Duodenal mucosa (tissue), 2 donors: ENCODE measurements at regions not wholly inside any gene's neighbourhood (a gene's known extent, or its start where the extent isn't known, plus 50 kb on each side); places are given as distances from the start of the nearest gene placed in this dataset.
"Not testable (repeated sequence)": the region's sequence is repeated elsewhere in the genome, so short reads cannot be mapped to it uniquely, and the experiment has no call there.

ENCODE experiments used
- H3K27ac ChIP-seq: one replicate; pipeline ENCODE4 v1.7.0; 2013; ENCODE audit warnings: low read depth, low read length
- H3K27me3 ChIP-seq, 2 donors: one replicate each; pipeline ENCODE4 v1.7.0; 2013; ENCODE audit warnings: low read length in 2 of 2, control low read depth in 1 of 2; ENCODE audit not compliant: insufficient read depth in 2 of 2, control insufficient read depth in 1 of 2
- H3K36me3 ChIP-seq, 2 donors: one replicate each; pipeline ENCODE4 v1.7.0; 2013; ENCODE audit warnings: low read length in 2 of 2, control low read depth in 1 of 2; ENCODE audit not compliant: insufficient read depth in 2 of 2, control insufficient read depth in 1 of 2
- H3K4me1 ChIP-seq, 2 donors: one replicate each; pipeline ENCODE4 v1.7.0; 2013; ENCODE audit warnings: low read length in 2 of 2, control low read depth in 1 of 2; ENCODE audit not compliant: insufficient read depth in 2 of 2, control insufficient read depth in 1 of 2
- H3K4me3 ChIP-seq, 2 donors: one replicate each; pipeline ENCODE4 v1.7.0; 2013; ENCODE audit warnings: low read length in 2 of 2, low read depth in 1 of 2
- H3K9ac ChIP-seq, 2 donors: one replicate each; pipeline ENCODE4 v1.7.0; 2013; ENCODE audit warnings: low read length in 2 of 2, low read depth in 1 of 2
- H3K9me3 ChIP-seq, 2 donors: one replicate each; pipeline ENCODE4 v1.7.0; 2013; ENCODE audit warnings: low read length in 2 of 2, control low read depth in 1 of 2; ENCODE audit not compliant: control insufficient read depth in 1 of 2

DNA sequence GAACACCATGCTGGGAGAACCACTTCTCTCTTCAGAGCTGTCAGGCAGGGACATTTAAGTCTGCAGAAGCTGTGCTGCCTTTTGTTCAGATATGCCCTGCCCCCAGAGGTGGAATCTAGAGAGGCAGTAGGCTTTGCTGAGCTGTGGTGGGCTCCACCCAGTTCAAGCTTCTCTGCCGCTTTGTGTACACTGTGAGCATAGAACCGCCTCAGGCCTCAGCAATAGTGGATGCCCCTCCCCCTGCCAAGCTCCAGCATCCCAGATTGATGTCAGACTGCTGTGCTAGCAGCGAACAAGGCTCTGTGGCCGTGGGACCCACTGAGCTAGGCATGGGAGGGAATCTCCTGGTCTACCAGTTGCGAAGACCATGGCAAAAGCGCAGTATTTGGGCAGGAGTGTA is 121.6 kb downstream of the NFKBIZ start:
- H3K4me1 ChIP-seq: no peaks in the 10 kb centered on the region
- no peak overlapping the region for H3K9ac ChIP-seq
- H3K27me3 ChIP-seq: no peaks in the 10 kb centered on the region
- H3K9me3 ChIP-seq: no peaks in the 10 kb centered on the region
- no peak overlapping the region for H3K4me3 ChIP-seq
- no peaks in the 10 kb centered on the region for H3K36me3 ChIP-seq
- H3K27ac ChIP-seq: no peak overlapping the region

DNA sequence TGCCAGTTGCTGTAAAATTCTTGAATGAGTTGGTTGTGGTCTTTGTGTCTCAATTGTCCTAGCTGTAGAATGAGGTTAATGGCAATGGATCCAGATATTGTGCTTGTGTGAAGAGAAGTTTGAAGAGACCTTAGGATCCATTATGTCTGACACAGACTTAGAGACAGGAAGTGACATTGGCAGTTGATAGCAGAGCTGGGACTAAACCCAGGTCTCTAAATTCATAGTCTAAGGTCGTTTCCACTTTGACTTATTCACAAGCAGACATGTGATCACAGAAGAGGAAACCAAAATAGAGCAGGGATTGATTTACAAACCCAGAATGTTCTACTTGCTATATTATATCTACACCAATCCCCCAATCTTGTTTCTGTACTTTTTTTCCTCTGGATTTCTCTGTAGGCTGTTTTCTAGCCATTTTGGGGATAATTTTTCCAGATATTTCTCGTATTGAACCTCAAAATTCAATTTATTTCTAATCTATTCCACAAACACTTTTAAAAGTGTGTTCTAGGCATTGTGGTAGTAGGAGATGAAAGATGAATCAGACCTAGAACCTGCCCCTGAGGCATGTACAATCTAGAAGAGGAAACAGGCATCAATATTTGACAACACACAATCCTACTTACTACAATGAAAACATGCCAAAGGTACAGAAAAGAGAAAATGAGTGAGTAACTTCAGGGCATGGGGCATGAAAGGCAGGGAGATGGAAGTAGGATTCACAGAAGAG is 123.3 kb downstream of the NFKBIZ start:
- no peak overlapping the region for H3K27ac ChIP-seq
- no peaks in the 10 kb centered on the region for H3K36me3 ChIP-seq
- no peak overlapping the region for H3K4me3 ChIP-seq
- H3K27me3 ChIP-seq: no peaks in the 10 kb centered on the region
- no peaks in the 10 kb centered on the region for H3K4me1 ChIP-seq
- no peak overlapping the region for H3K9ac ChIP-seq
- H3K9me3 ChIP-seq: no peaks in the 10 kb centered on the region

DNA sequence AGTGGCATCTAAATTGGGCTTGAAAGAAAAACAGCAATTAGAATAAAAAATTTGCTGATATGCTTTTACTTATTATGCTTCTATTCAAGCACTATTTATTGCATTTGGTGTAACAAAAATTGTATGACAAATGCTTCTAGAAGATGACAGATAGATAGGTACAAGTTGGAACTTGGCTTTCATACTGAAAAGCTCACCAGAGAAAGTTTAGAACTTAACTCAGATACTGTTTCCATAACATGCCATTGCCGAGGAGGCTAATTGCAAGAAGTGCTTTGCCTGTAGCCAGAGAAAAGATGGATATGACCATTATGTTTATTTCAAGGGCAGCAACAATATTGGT is 123.8 kb downstream of the NFKBIZ start:
- H3K4me1 ChIP-seq: no peaks in the 10 kb centered on the region
- no peak overlapping the region for H3K9ac ChIP-seq
- no peak overlapping the region for H3K27ac ChIP-seq
- H3K9me3 ChIP-seq: no peaks in the 10 kb centered on the region
- no peaks in the 10 kb centered on the region for H3K27me3 ChIP-seq
- no peak overlapping the region for H3K4me3 ChIP-seq
- H3K36me3 ChIP-seq: no peaks in the 10 kb centered on the region

DNA sequence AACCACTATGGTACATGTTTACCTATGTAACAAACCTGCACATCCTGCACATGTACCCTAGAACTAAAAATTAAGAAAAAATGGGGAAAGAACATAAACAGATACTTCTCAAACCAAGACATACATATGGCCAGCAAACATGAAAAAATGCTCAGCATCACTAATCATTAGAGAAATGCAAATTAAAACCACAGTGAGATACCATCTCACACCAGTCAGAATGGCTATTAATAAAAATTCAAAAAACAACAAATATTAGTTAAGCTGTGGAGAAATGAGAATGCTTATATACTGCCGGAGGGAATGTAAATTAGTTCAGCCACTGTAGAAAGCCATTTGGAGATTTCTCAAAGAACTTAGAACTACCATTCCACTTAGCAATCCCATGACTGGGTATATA is 126.1 kb downstream of the NFKBIZ start:
- H3K36me3 ChIP-seq, H3K9me3 ChIP-seq, H3K4me1 ChIP-seq, H3K9ac ChIP-seq, H3K27ac ChIP-seq, H3K27me3 ChIP-seq, H3K4me3 ChIP-seq: not testable (repeated sequence)

- no peaks in the 10 kb centered on the region for H3K9me3 ChIP-seq
- H3K36me3 ChIP-seq: no peaks in the 10 kb centered on the region
- H3K4me1 ChIP-seq: no peaks in the 10 kb centered on the region
- H3K27me3 ChIP-seq: no peaks in the 10 kb centered on the region
- H3K27ac ChIP-seq: no peak overlapping the region
- H3K9ac ChIP-seq: no peak overlapping the region
- no peak overlapping the region for H3K4me3 ChIP-seq
Observed at GRCh38 chr3:101976473-101976872, 127.2 kb downstream of the NFKBIZ start.

DNA sequence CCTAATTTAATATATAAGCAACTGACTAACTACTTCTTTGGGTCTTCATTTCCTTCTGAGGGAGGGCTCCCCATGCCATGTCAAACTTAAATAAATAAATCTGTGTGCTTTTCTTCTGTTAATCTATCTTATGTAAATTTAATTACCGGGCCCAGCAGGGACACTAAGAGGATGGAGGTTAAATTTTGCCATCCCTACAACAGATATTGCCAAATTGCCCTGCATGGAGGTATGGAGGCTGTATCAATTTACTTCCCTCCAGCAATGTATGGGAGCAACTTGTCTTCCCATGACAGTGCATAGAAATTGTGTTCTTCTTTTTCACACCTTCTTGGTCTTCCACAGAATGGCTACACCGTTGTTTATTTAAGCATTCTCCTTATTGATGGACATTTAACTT is 129.0 kb downstream of the NFKBIZ start:
- no peaks in the 10 kb centered on the region for H3K36me3 ChIP-seq
- no peak overlapping the region for H3K9ac ChIP-seq
- no peak overlapping the region for H3K27ac ChIP-seq
- no peaks in the 10 kb centered on the region for H3K27me3 ChIP-seq
- no peak overlapping the region for H3K4me3 ChIP-seq
- H3K9me3 ChIP-seq: no peaks in the 10 kb centered on the region
- H3K4me1 ChIP-seq: no peaks in the 10 kb centered on the region

GRCh38 chr3:101979033-101979432 is 129.7 kb downstream of the NFKBIZ start:
- Histone ChIP-seq H3K4me3 (no peak overlapping the region), H3K27me3 (no peaks in the 10 kb centered on the region), H3K9ac (no peak overlapping the region), H3K27ac (no peak overlapping the region), H3K36me3 (no peaks in the 10 kb centered on the region), H3K4me1 (no peaks in the 10 kb centered on the region), H3K9me3 (no peaks in the 10 kb centered on the region)

DNA sequence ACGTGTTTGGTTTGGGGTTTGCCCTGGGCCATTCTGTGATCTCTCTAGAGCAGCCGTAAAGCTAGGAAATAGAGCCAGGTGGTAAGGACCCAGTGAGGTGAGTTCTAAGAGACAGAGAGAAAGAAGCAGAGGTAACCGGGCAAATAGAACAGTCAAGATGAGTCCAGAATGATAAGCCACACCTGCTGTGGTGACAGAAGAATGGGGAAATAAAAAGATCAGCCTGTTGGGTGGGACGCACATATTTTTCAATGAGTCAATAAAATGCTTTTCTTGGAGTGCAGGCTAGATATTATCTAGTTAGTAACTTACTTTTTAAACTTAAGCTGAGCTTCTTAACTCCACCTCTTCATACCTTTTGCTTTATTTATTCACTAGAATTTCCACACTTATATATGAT is 135.0 kb downstream of the NFKBIZ start:
- H3K9ac ChIP-seq: no peak overlapping the region
- H3K4me1 ChIP-seq: peaks cover 0 to 6% of the 10 kb centered on the region in 2 donors
- H3K9me3 ChIP-seq: no peaks in the 10 kb centered on the region
- H3K4me3 ChIP-seq: no peak overlapping the region
- H3K36me3 ChIP-seq: no peaks in the 10 kb centered on the region
- no peak overlapping the region for H3K27ac ChIP-seq
- no peaks in the 10 kb centered on the region for H3K27me3 ChIP-seq

DNA sequence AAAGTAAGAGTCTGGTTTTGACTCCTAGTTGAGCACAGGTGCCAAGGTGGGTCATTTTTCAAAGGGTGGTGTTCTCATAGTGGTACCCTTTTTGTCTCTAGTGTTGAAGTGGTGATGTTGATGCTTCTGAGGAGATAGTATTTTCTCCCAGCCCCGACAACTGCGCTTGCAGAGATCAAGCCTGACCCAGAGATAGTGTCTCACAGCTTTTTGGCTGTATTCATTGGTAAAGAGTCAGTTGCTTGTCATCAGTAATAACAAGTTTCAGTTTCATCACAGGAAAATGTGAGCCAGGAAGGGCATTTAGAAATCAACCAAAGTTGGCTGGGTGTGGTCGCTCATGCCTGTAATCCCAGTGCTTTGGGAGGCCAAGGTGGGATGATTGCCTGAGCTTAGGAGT is 139.3 kb downstream of the NFKBIZ start:
- H3K9ac ChIP-seq: no peak overlapping the region
- H3K27ac ChIP-seq: no peak overlapping the region
- H3K4me1 ChIP-seq: peaks cover 0 to 6% of the 10 kb centered on the region in 2 donors
- no peak overlapping the region for H3K4me3 ChIP-seq
- no peaks in the 10 kb centered on the region for H3K36me3 ChIP-seq
- H3K9me3 ChIP-seq: no peaks in the 10 kb centered on the region
- no peaks in the 10 kb centered on the region for H3K27me3 ChIP-seq

GRCh38 chr3:101989578-101990200 is 140.4 kb downstream of the NFKBIZ start:
- Histone ChIP-seq H3K4me1 (peaks cover 0 to 6% of the 10 kb centered on the region in 2 donors), H3K36me3 (no peaks in the 10 kb centered on the region), H3K27ac (no peak overlapping the region), H3K4me3 (no peak overlapping the region), H3K9me3 (no peaks in the 10 kb centered on the region), H3K9ac (no peak overlapping the region), H3K27me3 (no peaks in the 10 kb centered on the region)
